Stomach (tissue), 4 donors: ENCODE measurements at regions not wholly inside any gene's neighbourhood (a gene's known extent, or its start where the extent isn't known, plus 50 kb on each side); places are given as distances from the start of the nearest gene placed in this dataset.

Experiments used
- POLR2A ChIP-seq, 4 donors: fragments of 450-650 bp; IDR thresholded peaks; one replicate each; pipeline ENCODE4 v1.6.1; 2016; ENCODE audit warnings: antibody characterized with exemption in 4 of 4, control low read depth in 2 of 4, mild to moderate bottlenecking in 1 of 4, moderate library complexity in 1 of 4
- POLR2AphosphoS5 ChIP-seq, 3 donors: sonication (generic); formaldehyde crosslinking; IDR thresholded peaks; one replicate each; pipeline ENCODE4 v1.6.1; 2016; ENCODE audit warnings: antibody characterized with exemption in 3 of 3

DNA sequence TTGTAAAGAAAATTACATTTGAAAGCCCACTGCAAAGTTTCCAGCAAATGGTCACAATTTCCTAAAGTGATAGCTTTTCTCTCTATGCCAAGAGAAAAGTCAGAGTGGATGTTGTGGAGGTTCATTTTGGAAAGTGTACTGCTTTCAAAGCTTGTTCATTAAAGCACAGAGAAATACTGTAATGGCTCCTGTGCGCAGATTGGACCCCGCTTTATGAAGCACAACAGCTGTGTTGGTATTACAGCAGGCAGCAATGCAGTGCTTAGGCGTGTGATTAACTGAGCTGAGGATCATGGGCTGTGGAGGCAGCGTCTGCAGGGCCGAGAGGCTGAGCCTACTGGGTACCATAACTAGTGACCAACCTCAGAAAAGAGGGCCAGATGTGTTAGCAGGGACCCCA, 478.4 kb upstream of the CFAP20DC start:
- TF ChIP-seq POLR2A (IDR thresholded peaks at IDR 0.05) (no peak), POLR2AphosphoS5 (IDR thresholded peaks at IDR 0.05) (no peak)
